ENCODE measurements at regions not wholly inside any gene's neighbourhood (a gene's known extent, or its start where the extent isn't known, plus 50 kb on each side); places are given as distances from the start of the nearest gene placed in this dataset.

- TF ChIP-seq PHF8 (conservative IDR thresholded peaks at IDR 0.05; ENCODE audit: low read depth, low read length) = no peak
- no peak for TF ChIP-seq GTF2F1 (IDR thresholded peaks at IDR 0.05; ENCODE audit: borderline replicate concordance, low read depth, low read length)
- TF ChIP-seq MAX (IDR thresholded peaks at IDR 0.05) = no peak
- no peak for TF ChIP-seq BCL11A (IDR thresholded peaks at IDR 0.05; ENCODE audit: low read depth in 2 of 2, low read length in 2 of 2)
- TF ChIP-seq BACH1 (IDR thresholded peaks at IDR 0.05; ENCODE audit: low read length) = no peak
- TF ChIP-seq RFX5 (IDR thresholded peaks at IDR 0.05; ENCODE audit: borderline replicate concordance, low read depth, low read length) = no peak
- no peak for TF ChIP-seq EP300 (IDR thresholded peaks at IDR 0.05; ENCODE audit: borderline replicate concordance in 1 of 2, low read depth in 2 of 2, low read length in 2 of 2)
- TF ChIP-seq CREB1 (IDR thresholded peaks at IDR 0.05) = no peak
- no peak for TF ChIP-seq SIN3A (conservative IDR thresholded peaks at IDR 0.05 in 1 of 2, IDR thresholded peaks at IDR 0.05 in 1 of 2; ENCODE audit: low read depth in 1 of 2, low read length in 2 of 2)
- no peak for TF ChIP-seq RAD21 (IDR thresholded peaks at IDR 0.05 in 1 of 2, conservative IDR thresholded peaks at IDR 0.05 in 1 of 2; ENCODE audit: low read depth in 2 of 2, low read length in 2 of 2)
- no peak for TF ChIP-seq CHD1 (IDR thresholded peaks at IDR 0.05; ENCODE audit: low read depth, low read length)
- no peak for TF ChIP-seq MAFK (IDR thresholded peaks at IDR 0.05; ENCODE audit: low read depth, low read length)
- TF ChIP-seq CTCF (IDR thresholded peaks at IDR 0.05; ENCODE audit: control extremely low read depth in 1 of 3, insufficient read depth in 1 of 3, low read depth in 1 of 3, low read length in 3 of 3) = no peak
- TF ChIP-seq SIX5 (IDR thresholded peaks at IDR 0.05; ENCODE audit: low read depth, low read length) = no peak
These were observed 203.1 kb upstream of the BLID start for GRCh38 chr11:122319085-122319484.

Measured in H1 (cell line).